HEK293 (cell line): ENCODE measurements at regions not wholly inside any gene's neighbourhood (a gene's known extent, or its start where the extent isn't known, plus 50 kb on each side); places are given as distances from the start of the nearest gene placed in this dataset.

Source experiments
- CTCF ChIA-PET: fragments of 350-600 bp; formaldehyde crosslinking; extraction: SDS; loops from one replicate; lab custom pipeline; 2021; ENCODE audit warnings: antibody characterized with exemption; lab: Yijun Ruan, JAX
- POLR2A ChIA-PET: fragments of 300-600 bp; formaldehyde crosslinking; extraction: SDS; loops from one replicate; lab custom pipeline; 2020; ENCODE audit warnings: antibody characterized with exemption, inconsistent platforms; lab: Yijun Ruan, JAX
- H3K27ac ChIP-seq: fragments of 200-500 bp; sonication (Bioruptor generic); 2 replicates; pipeline ENCODE4 v1.5.1; 2014; ENCODE audit warnings: low read depth, low read length, control low read depth, inconsistent platforms; ENCODE audit errors: extremely low read depth
- H3K36me3 ChIP-seq, 2 experiments: fragments of 200-500 bp in 1 of 2; sonication (Bioruptor generic) in 1 of 2; 1 replicate in 1 of 2; 2 replicates in 1 of 2; pipeline ENCODE4 v1.5.1; 2014 to 2017; ENCODE audit warnings: inconsistent platforms in 2 of 2, low read length in 2 of 2; ENCODE audit not compliant: control insufficient read depth in 2 of 2, insufficient read depth in 1 of 2
- H3K4me1 ChIP-seq: fragments of 200-500 bp; sonication (Bioruptor generic); 2 replicates; pipeline ENCODE4 v1.5.1; 2014; ENCODE audit warnings: mild to moderate bottlenecking, low read length, inconsistent platforms; ENCODE audit not compliant: control insufficient read depth, insufficient read depth
- H3K4me3 ChIP-seq: 2 replicates; pipeline ENCODE4 v1.5.1; 2011; ENCODE audit warnings: low read depth, mild to moderate bottlenecking, control low read depth, low read length, moderate library complexity
- H3K9me3 ChIP-seq: fragments of 200-500 bp; sonication (Bioruptor generic); 2 replicates; pipeline ENCODE4 v1.5.1; 2014; ENCODE audit warnings: low read depth, low read length, inconsistent platforms; ENCODE audit not compliant: control insufficient read depth, insufficient read depth
- BCL11A ChIP-seq: fragments of 450-650 bp; formaldehyde crosslinking; IDR thresholded peaks from 2 replicates; pipeline ENCODE4 v1.5.1; 2016; ENCODE audit warnings: low read depth, missing biosample characterization, missing genetic modification characterization
- EGR2 ChIP-seq: fragments of 450-650 bp; formaldehyde crosslinking; IDR thresholded peaks from 2 replicates; pipeline ENCODE4 v1.5.1; 2016; ENCODE audit warnings: low read depth, missing biosample characterization, missing genetic modification characterization
- HOXD13 ChIP-seq: sonication (generic); formaldehyde crosslinking; IDR thresholded peaks from 2 replicates; pipeline ENCODE4 v1.8.0; 2022; ENCODE audit warnings: missing genetic modification reagents, borderline replicate concordance
- KLF9 ChIP-seq: fragments of 450-650 bp; formaldehyde crosslinking; IDR thresholded peaks from 2 replicates; pipeline ENCODE4 v1.5.1; 2016; ENCODE audit warnings: missing biosample characterization, missing genetic modification characterization, low read depth
- REPIN1 ChIP-seq: fragments of 450-650 bp; formaldehyde crosslinking; IDR thresholded peaks from 2 replicates; pipeline ENCODE4 v1.5.1; 2017; ENCODE audit warnings: missing biosample characterization, missing genetic modification characterization, low read depth
- YY1 ChIP-seq: fragments of 450-650 bp; formaldehyde crosslinking; IDR thresholded peaks from 2 replicates; pipeline ENCODE4 v1.5.1; 2018; ENCODE audit warnings: missing biosample characterization, missing genetic modification characterization
- YY2 ChIP-seq: fragments of 450-650 bp; formaldehyde crosslinking; IDR thresholded peaks from 2 replicates; pipeline ENCODE4 v1.5.1; 2016; ENCODE audit warnings: missing biosample characterization, missing genetic modification characterization
- ZBTB1 ChIP-seq: fragments of 450-650 bp; formaldehyde crosslinking; IDR thresholded peaks from 2 replicates; pipeline ENCODE4 v1.5.1; 2016; ENCODE audit warnings: missing biosample characterization, missing genetic modification characterization
- ZBTB48 ChIP-seq: fragments of 450-650 bp; formaldehyde crosslinking; IDR thresholded peaks from 2 replicates; pipeline ENCODE4 v1.5.1; 2016; ENCODE audit warnings: missing biosample characterization, missing genetic modification characterization
- ZNF146 ChIP-seq: fragments of 450-650 bp; formaldehyde crosslinking; IDR thresholded peaks from 2 replicates; pipeline ENCODE4 v1.5.1; 2016; ENCODE audit warnings: missing biosample characterization, missing genetic modification characterization
- ZNF157 ChIP-seq: fragments of 450-650 bp; formaldehyde crosslinking; IDR thresholded peaks from 2 replicates; pipeline ENCODE4 v1.5.1; 2016; ENCODE audit warnings: missing biosample characterization, missing genetic modification characterization
- ZNF16 ChIP-seq: fragments of 450-650 bp; formaldehyde crosslinking; IDR thresholded peaks from 2 replicates; pipeline ENCODE4 v1.5.1; 2016; ENCODE audit warnings: low read depth, missing biosample characterization, missing genetic modification characterization
- ZNF184 ChIP-seq: fragments of 450-650 bp; IDR thresholded peaks from 2 replicates; pipeline ENCODE4 v1.5.1; 2018; ENCODE audit warnings: missing biosample characterization, mild to moderate bottlenecking, missing genetic modification characterization
- ZNF350 ChIP-seq: fragments of 450-650 bp; formaldehyde crosslinking; IDR thresholded peaks from 2 replicates; pipeline ENCODE4 v1.5.0; 2017; ENCODE audit warnings: missing biosample characterization, mild to moderate bottlenecking, missing genetic modification characterization
- ZNF394 ChIP-seq: fragments of 450-650 bp; formaldehyde crosslinking; IDR thresholded peaks from 2 replicates; pipeline ENCODE4 v1.5.1; 2016; ENCODE audit warnings: missing biosample characterization, missing genetic modification characterization, mild to moderate bottlenecking, moderate library complexity, borderline replicate concordance
- ZNF423 ChIP-seq: fragments of 450-650 bp; formaldehyde crosslinking; IDR thresholded peaks from 2 replicates; pipeline ENCODE4 v1.5.1; 2016; ENCODE audit warnings: missing biosample characterization, missing genetic modification characterization
- ZNF433 ChIP-seq: fragments of 450-650 bp; formaldehyde crosslinking; IDR thresholded peaks from 2 replicates; pipeline ENCODE4 v1.5.1; 2016; ENCODE audit warnings: missing biosample characterization, missing genetic modification characterization, low read depth
- ZNF600 ChIP-seq: fragments of 450-650 bp; formaldehyde crosslinking; IDR thresholded peaks from 2 replicates; pipeline ENCODE4 v1.5.1; 2016; ENCODE audit warnings: missing biosample characterization, missing genetic modification characterization
- ZNF624 ChIP-seq: fragments of 450-650 bp; formaldehyde crosslinking; IDR thresholded peaks from 2 replicates; pipeline ENCODE4 v1.5.1; 2017; ENCODE audit warnings: missing biosample characterization, missing genetic modification characterization
- ZNF660 ChIP-seq: fragments of 450-650 bp; IDR thresholded peaks from 2 replicates; pipeline ENCODE4 v1.5.1; 2018; ENCODE audit warnings: missing biosample characterization, mild to moderate bottlenecking, missing genetic modification characterization
- ZNF777 ChIP-seq: fragments of 450-650 bp; formaldehyde crosslinking; IDR thresholded peaks from 2 replicates; pipeline ENCODE4 v1.5.1; 2017; ENCODE audit warnings: missing biosample characterization, missing genetic modification characterization, borderline replicate concordance
- ZNF791 ChIP-seq: fragments of 450-650 bp; formaldehyde crosslinking; IDR thresholded peaks from 2 replicates; pipeline ENCODE4 v1.5.1; 2016; ENCODE audit warnings: missing biosample characterization, missing genetic modification characterization
- ZNF837 ChIP-seq: fragments of 450-650 bp; formaldehyde crosslinking; IDR thresholded peaks from 2 replicates; pipeline ENCODE4 v1.5.1; 2016; ENCODE audit warnings: missing biosample characterization, missing genetic modification characterization
- ZNF843 ChIP-seq: fragments of 450-650 bp; formaldehyde crosslinking; IDR thresholded peaks from 2 replicates; pipeline ENCODE4 v1.5.1; 2016; ENCODE audit warnings: missing biosample characterization, missing genetic modification characterization
- ZSCAN16 ChIP-seq: fragments of 450-650 bp; formaldehyde crosslinking; IDR thresholded peaks from 2 replicates; pipeline ENCODE4 v1.5.1; 2016; ENCODE audit warnings: missing biosample characterization, missing genetic modification characterization
- TF ChIP-seq, protein P1 (sequence below): fragments of 450-650 bp; formaldehyde crosslinking; IDR thresholded peaks from 2 replicates; pipeline ENCODE4 v1.5.1; 2016; ENCODE audit warnings: missing biosample characterization, missing genetic modification characterization
- TF ChIP-seq, protein P2 (sequence below): fragments of 450-650 bp; formaldehyde crosslinking; IDR thresholded peaks from 2 replicates; pipeline ENCODE4 v1.5.1; 2016; ENCODE audit warnings: missing biosample characterization, missing genetic modification characterization
- TF ChIP-seq, protein P3 (sequence below): fragments of 450-650 bp; formaldehyde crosslinking; IDR thresholded peaks from 2 replicates; pipeline ENCODE4 v1.5.1; 2016; ENCODE audit warnings: missing biosample characterization, missing genetic modification characterization
- TF ChIP-seq, protein P4 (sequence below): fragments of 450-650 bp; formaldehyde crosslinking; IDR thresholded peaks from 2 replicates; pipeline ENCODE4 v1.5.1; 2016; ENCODE audit warnings: missing biosample characterization, missing genetic modification characterization

DNA sequence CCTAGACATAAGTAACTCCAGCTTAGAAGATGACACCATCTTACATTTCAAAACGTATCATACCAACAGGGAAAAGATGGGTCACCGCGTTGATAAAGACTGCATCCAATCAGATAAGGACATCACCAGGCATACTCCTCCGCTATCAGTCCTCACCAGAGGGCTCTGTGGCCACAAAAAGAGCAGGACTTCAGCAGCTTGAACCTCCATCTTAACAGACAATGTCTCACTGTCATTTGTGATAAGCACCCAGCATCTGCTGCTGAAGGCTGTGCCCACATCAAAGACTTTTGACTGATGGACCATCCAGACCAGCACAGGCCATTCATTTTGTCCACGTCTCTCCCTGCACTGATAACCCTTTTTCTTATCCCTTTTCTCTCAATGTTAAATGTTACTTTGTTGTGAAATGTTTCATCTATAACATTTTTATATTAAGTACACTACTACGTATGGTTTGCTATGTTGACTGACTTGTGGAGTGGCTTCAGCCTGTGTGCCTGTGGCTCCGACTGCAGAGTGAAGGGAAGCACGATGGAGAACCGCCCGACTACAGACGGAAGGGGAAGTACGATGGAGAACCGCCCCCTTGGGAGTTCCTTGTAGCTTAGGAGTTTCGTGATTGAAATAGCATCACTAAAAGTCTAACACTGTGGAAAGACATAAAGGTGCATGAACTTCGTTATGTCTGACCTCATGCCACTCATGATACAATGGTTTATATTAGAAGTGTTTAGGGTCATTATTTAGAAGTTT is 595.4 kb upstream of the AGA start:
- H3K27ac ChIP-seq, result no peak overlapping the region
- ChIA-PET POLR2A (no interaction called here), CTCF (no interaction called here)
- H3K4me3 ChIP-seq, result no peak overlapping the region
- H3K36me3 ChIP-seq, result no peaks in the 10 kb centered on the region
- H3K9me3 ChIP-seq, result no peaks in the 10 kb centered on the region
- TF ChIP-seq YY1 (no peak), YY2 (tag by site-specific recombination) (no peak), ZNF843 (tag by site-specific recombination) (no peak), ZNF600 (no peak), ZNF350 (tag by site-specific recombination) (no peak), ZNF16 (tag by site-specific recombination) (no peak), ZNF423 (tag by site-specific recombination) (no peak), ZNF837 (tag by site-specific recombination) (no peak), KLF9 (tag by site-specific recombination) (no peak), REPIN1 (no peak), ZNF660 (tag by site-specific recombination) (no peak), ZNF433 (no peak), ZNF146 (tag by site-specific recombination) (no peak), ZNF184 (tag by site-specific recombination) (no peak), BCL11A (no peak)
- H3K4me1 ChIP-seq, result no peaks in the 10 kb centered on the region

DNA sequence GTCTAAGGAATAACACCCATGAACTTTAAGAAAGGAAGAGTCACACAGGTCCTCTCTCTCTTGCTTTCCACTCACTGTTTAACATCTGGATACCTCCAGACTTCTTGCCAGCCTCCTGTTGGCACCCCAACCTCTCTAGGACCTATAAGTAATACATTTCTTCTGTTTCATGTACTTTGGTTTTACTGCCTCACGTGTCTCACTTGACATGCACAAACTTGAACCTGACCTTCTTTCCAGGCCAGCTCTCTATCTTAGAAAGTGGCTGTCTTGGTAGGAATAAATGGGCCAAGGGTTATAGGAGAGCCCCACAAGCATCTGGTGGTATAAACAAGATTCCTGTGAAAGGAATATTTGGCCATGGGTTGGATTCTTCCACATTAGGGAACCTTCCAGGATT is 614.8 kb upstream of the AGA start:
- ChIA-PET POLR2A (no interaction called here), CTCF (no interaction called here)

DNA sequence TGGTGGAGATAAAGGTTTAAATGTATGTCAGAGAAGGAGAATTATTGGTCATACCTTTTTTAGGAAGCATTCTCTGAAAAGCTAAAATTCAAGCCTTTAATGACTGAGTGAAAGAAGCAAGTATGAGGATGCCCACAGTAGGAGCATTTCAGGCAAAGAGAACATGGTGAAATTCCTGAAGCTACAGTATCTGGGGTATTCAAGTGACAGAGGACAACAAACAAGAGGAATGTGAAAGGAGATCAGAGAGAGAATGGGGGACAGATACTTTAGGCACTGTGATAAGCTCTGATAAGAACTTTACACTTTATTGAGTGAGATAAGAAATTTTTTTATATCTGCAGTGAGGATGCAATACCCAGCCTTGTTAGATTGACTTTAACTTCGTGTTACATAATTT is 621.3 kb upstream of the AGA start:
- H3K36me3 ChIP-seq, result no peaks in the 10 kb centered on the region
- H3K4me1 ChIP-seq, result no peaks in the 10 kb centered on the region
- H3K27ac ChIP-seq, result no peak overlapping the region
- H3K9me3 ChIP-seq, result no peaks in the 10 kb centered on the region
- H3K4me3 ChIP-seq, result no peak overlapping the region
- ChIA-PET POLR2A (no interaction called here), CTCF (no interaction called here)
- TF ChIP-seq, protein P1, sequence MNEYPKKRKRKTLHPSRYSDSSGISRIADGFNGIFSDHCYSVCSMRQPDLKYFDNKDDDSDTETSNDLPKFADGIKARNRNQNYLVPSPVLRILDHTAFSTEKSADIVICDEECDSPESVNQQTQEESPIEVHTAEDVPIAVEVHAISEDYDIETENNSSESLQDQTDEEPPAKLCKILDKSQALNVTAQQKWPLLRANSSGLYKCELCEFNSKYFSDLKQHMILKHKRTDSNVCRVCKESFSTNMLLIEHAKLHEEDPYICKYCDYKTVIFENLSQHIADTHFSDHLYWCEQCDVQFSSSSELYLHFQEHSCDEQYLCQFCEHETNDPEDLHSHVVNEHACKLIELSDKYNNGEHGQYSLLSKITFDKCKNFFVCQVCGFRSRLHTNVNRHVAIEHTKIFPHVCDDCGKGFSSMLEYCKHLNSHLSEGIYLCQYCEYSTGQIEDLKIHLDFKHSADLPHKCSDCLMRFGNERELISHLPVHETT (tag by site-specific recombination), result no peak
- TF ChIP-seq ZNF157 (tag by site-specific recombination) (no peak), ZBTB48 (tag by site-specific recombination) (no peak), ZNF791 (no peak)
- TF ChIP-seq, protein P2, sequence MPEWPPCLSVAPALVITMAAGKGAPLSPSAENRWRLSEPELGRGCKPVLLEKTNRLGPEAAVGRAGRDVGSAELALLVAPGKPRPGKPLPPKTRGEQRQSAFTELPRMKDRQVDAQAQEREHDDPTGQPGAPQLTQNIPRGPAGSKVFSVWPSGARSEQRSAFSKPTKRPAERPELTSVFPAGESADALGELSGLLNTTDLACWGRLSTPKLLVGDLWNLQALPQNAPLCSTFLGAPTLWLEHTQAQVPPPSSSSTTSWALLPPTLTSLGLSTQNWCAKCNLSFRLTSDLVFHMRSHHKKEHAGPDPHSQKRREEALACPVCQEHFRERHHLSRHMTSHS (tag by site-specific recombination), result no peak
- TF ChIP-seq, protein P3, sequence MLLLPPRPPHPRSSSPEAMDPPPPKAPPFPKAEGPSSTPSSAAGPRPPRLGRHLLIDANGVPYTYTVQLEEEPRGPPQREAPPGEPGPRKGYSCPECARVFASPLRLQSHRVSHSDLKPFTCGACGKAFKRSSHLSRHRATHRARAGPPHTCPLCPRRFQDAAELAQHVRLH (tag by site-specific recombination), result no peak

More for the DNA sequence above, 614.8 kb upstream of the AGA start:
- no peak overlapping the region for H3K27ac ChIP-seq
- H3K4me1 ChIP-seq, result no peaks in the 10 kb centered on the region
- H3K4me3 ChIP-seq, result no peak overlapping the region
- no peaks in the 10 kb centered on the region for H3K36me3 ChIP-seq
- no peaks in the 10 kb centered on the region for H3K9me3 ChIP-seq
- TF ChIP-seq ZBTB1 (tag by site-specific recombination) (no peak), ZNF394 (tag by site-specific recombination) (no peak), ZSCAN16 (tag by site-specific recombination) (no peak), HOXD13 (CRISPR knock-in tag) (no peak), ZNF791 (no peak), ZNF624 (no peak), EGR2 (no peak), ZNF777 (tag by site-specific recombination) (no peak)
- TF ChIP-seq, protein P4, sequence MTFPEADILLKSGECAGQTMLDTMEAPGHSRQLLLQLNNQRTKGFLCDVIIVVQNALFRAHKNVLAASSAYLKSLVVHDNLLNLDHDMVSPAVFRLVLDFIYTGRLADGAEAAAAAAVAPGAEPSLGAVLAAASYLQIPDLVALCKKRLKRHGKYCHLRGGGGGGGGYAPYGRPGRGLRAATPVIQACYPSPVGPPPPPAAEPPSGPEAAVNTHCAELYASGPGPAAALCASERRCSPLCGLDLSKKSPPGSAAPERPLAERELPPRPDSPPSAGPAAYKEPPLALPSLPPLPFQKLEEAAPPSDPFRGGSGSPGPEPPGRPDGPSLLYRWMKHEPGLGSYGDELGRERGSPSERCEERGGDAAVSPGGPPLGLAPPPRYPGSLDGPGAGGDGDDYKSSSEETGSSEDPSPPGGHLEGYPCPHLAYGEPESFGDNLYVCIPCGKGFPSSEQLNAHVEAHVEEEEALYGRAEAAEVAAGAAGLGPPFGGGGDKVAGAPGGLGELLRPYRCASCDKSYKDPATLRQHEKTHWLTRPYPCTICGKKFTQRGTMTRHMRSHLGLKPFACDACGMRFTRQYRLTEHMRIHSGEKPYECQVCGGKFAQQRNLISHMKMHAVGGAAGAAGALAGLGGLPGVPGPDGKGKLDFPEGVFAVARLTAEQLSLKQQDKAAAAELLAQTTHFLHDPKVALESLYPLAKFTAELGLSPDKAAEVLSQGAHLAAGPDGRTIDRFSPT (tag by site-specific recombination), result no peak
- TF ChIP-seq, protein P1 (tag by site-specific recombination), result no peak
